CD4-positive, alpha-beta T cell (primary cell): ENCODE measurements at regions not wholly inside any gene's neighbourhood (a gene's known extent, or its start where the extent isn't known, plus 50 kb on each side); places are given as distances from the start of the nearest gene placed in this dataset.

Source experiments
- ATAC-seq: fragments of 200-7000 bp; cut with Tn5 transposase; one replicate; pipeline ENCODE4 v1.10.0; 2022; ENCODE audit warnings: mild to moderate bottlenecking; ENCODE audit not compliant: poor library complexity
- CTCF ChIA-PET: fragments of 350-600 bp; sonication (Branson Sonifier 250); formaldehyde crosslinking; loops from one replicate; lab custom pipeline; 2021; ENCODE audit warnings: antibody characterized with exemption, inconsistent platforms; lab: Charles Lee
- POLR2A ChIA-PET: fragments of 350-600 bp; sonication (Branson Sonifier 250); formaldehyde crosslinking; loops from one replicate; lab custom pipeline; 2021; ENCODE audit warnings: antibody characterized with exemption, inconsistent platforms; lab: Charles Lee
- DNase-seq, 14 experiments: peaks; one replicate each; pipeline ENCODE4 v3.0.0-alpha.2; 2013 to 2020; ENCODE audit warnings: mixed read lengths in 2 of 14
- H3K27ac ChIP-seq, 2 donors: one replicate each; pipeline versions ENCODE4 v1.5.1 to v1.7.0; 2013; ENCODE audit warnings: low read length in 2 of 2, low read depth in 1 of 2, mild to moderate bottlenecking in 1 of 2
- H3K27me3 ChIP-seq, 2 experiments: 1 replicate in 1 of 2; 2 replicates in 1 of 2; pipeline versions ENCODE4 v1.6.1 to v1.7.0; 2013; ENCODE audit warnings: low read length in 2 of 2, control low read depth in 1 of 2, mild to moderate bottlenecking in 1 of 2, moderate library complexity in 1 of 2; ENCODE audit not compliant: insufficient read depth in 2 of 2, control insufficient read depth in 1 of 2
- H3K36me3 ChIP-seq: one replicate; pipeline ENCODE4 v1.6.1; 2013; ENCODE audit warnings: low read length, control low read depth; ENCODE audit not compliant: insufficient read depth
- H3K4me1 ChIP-seq: one replicate; pipeline ENCODE4 v1.6.1; 2013; ENCODE audit warnings: low read length, control low read depth; ENCODE audit not compliant: insufficient read depth
- H3K4me3 ChIP-seq: one replicate; pipeline ENCODE4 v1.5.1; 2013; ENCODE audit warnings: mild to moderate bottlenecking, low read length, moderate library complexity
- H3K9me3 ChIP-seq, 2 experiments: 1 replicate in 1 of 2; 2 replicates in 1 of 2; pipeline versions ENCODE4 v1.6.1 to v1.7.0; 2013; ENCODE audit warnings: low read length in 2 of 2, mild to moderate bottlenecking in 2 of 2, control low read depth in 1 of 2, moderate library complexity in 1 of 2; ENCODE audit not compliant: control insufficient read depth in 1 of 2, insufficient read depth in 1 of 2
- H3K27ac Mint-ChIP-seq: one replicate; pipeline ENCODE4 v1.8.0; 2020; ENCODE audit warnings: mixed read lengths
- H3K27me3 Mint-ChIP-seq: one replicate; pipeline ENCODE4 v1.8.0; 2021; ENCODE audit warnings: mixed read lengths
- H3K36me3 Mint-ChIP-seq: one replicate; pipeline ENCODE4 v1.8.0; 2021; ENCODE audit warnings: low read depth, mixed read lengths
- H3K4me1 Mint-ChIP-seq: one replicate; pipeline ENCODE4 v1.8.0; 2021; ENCODE audit warnings: low read depth, mixed read lengths
- H3K4me3 Mint-ChIP-seq: one replicate; pipeline ENCODE4 v1.8.0; 2020; ENCODE audit warnings: mild to moderate bottlenecking, mixed read lengths
- H3K9me3 Mint-ChIP-seq: one replicate; pipeline ENCODE4 v1.8.0; 2020; ENCODE audit warnings: mixed read lengths
- intact Hi-C, 2 experiments: fragments of 100-400 bp; cut with DNase I in 1 of 2; cut with micrococcal nuclease in 1 of 2; formaldehyde crosslinking; loops; one replicate each; pipeline versions ENCODE4 v1.15.1 to v1.9.0; 2023 to 2025; cut with DNase I, micrococcal nuclease
- TF ChIP-seq, protein P1 (sequence below): fragments of 200-600 bp; IDR thresholded peaks from one replicate; pipeline ENCODE4 v1.8.0; 2022; ENCODE audit warnings: antibody characterized with exemption, mild to moderate bottlenecking

DNA sequence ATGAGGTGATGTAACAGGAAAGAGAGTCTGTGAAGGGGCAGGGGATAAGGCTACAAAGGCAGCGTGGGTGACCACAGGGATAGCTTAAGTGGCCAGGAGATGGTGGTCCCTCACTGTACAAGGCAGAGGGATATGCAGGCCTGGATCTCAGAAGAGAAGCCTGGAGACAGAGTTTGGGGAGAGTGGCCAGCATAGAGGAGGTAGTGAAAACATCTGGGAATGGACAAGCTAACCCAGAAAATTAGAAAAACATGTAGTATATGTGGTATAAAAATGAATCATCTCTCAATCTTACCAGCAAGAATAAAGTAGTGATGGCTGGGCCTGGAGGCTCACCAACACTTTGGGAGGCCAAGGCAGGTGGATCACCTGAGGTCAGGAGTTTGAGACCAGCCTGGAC is 349.2 kb upstream of the KLF4 start:
- peaks cover 4% of the 10 kb centered on the region for H3K27me3 Mint-ChIP-seq
- DNase-seq (no peak), ATAC-seq (no peak)
- intact Hi-C loops: no loop called here
- Histone ChIP-seq H3K27me3 (no peaks in the 10 kb centered on the region), H3K27ac (no peak overlapping the region), H3K9me3 (no peaks in the 10 kb centered on the region), H3K36me3 (no peaks in the 10 kb centered on the region), H3K4me3 (no peak overlapping the region), H3K4me1 (no peaks in the 10 kb centered on the region)
- H3K36me3 Mint-ChIP-seq: no peaks in the 10 kb centered on the region
- TF ChIP-seq, protein P1, sequence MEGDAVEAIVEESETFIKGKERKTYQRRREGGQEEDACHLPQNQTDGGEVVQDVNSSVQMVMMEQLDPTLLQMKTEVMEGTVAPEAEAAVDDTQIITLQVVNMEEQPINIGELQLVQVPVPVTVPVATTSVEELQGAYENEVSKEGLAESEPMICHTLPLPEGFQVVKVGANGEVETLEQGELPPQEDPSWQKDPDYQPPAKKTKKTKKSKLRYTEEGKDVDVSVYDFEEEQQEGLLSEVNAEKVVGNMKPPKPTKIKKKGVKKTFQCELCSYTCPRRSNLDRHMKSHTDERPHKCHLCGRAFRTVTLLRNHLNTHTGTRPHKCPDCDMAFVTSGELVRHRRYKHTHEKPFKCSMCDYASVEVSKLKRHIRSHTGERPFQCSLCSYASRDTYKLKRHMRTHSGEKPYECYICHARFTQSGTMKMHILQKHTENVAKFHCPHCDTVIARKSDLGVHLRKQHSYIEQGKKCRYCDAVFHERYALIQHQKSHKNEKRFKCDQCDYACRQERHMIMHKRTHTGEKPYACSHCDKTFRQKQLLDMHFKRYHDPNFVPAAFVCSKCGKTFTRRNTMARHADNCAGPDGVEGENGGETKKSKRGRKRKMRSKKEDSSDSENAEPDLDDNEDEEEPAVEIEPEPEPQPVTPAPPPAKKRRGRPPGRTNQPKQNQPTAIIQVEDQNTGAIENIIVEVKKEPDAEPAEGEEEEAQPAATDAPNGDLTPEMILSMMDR: no peak
- H3K4me3 Mint-ChIP-seq: no peak overlapping the region
- ChIA-PET CTCF (no interaction called here), POLR2A (no interaction called here)
- H3K27ac Mint-ChIP-seq: no peak overlapping the region
- H3K4me1 Mint-ChIP-seq: no peaks in the 10 kb centered on the region
- peaks cover 4% of the 10 kb centered on the region for H3K9me3 Mint-ChIP-seq

DNA sequence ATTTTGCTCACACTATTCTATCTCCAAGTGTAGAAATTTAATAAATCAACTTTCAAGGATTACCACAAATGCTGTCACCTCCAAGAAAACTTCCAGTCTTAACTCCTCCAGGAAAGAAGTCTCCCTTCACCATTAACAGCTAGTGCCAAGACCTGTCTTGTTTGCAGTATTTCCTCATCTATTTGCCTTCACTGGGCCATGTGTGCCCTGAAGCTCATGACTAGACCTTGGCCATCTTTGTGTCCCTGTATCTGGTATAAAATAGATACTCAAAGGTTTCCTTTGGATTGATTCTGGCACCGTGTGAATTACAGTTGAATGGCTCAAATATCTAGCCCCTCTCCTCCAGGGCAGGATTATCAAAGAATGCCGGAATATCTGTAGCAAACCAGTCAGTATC is 346.7 kb upstream of the KLF4 start:
- intact Hi-C loops: no loop called here
- Mint-ChIP-seq H3K4me1 (no peaks in the 10 kb centered on the region), H3K36me3 (no peaks in the 10 kb centered on the region), H3K27me3 (peaks cover 4% of the 10 kb centered on the region), H3K4me3 (no peak overlapping the region), H3K27ac (no peak overlapping the region), H3K9me3 (peaks cover 6% of the 10 kb centered on the region)
- Histone ChIP-seq H3K4me3 (no peak overlapping the region), H3K27me3 (no peaks in the 10 kb centered on the region), H3K4me1 (no peaks in the 10 kb centered on the region), H3K9me3 (no peaks in the 10 kb centered on the region), H3K36me3 (no peaks in the 10 kb centered on the region), H3K27ac (no peak overlapping the region)
- ATAC-seq (no peak), DNase-seq (no peak)
- CTCF ChIA-PET: no interaction called here
- POLR2A ChIA-PET: no interaction called here
- TF ChIP-seq, protein P1: no peak

GRCh38 chr9:107833295-107833694 is 343.7 kb upstream of the KLF4 start:
- Mint-ChIP-seq H3K27ac (no peak overlapping the region), H3K4me1 (no peaks in the 10 kb centered on the region), H3K36me3 (no peaks in the 10 kb centered on the region), H3K27me3 (peaks cover 4% of the 10 kb centered on the region), H3K9me3 (peaks cover 14% of the 10 kb centered on the region), H3K4me3 (no peak overlapping the region)
- TF ChIP-seq, protein P1: no peak
- DNase-seq (no peak), ATAC-seq (no peak)
- intact Hi-C loops: no loop called here
- ChIA-PET POLR2A (no interaction called here), CTCF (no interaction called here)
- H3K27me3 ChIP-seq: no peaks in the 10 kb centered on the region
- H3K4me1 ChIP-seq: no peaks in the 10 kb centered on the region
- H3K9me3 ChIP-seq: no peaks in the 10 kb centered on the region
- no peaks in the 10 kb centered on the region for H3K36me3 ChIP-seq
- no peak overlapping the region for H3K4me3 ChIP-seq
- H3K27ac ChIP-seq: no peak overlapping the region
